H9 (cell line): ENCODE measurements at regions not wholly inside any gene's neighbourhood (a gene's known extent, or its start where the extent isn't known, plus 50 kb on each side); places are given as distances from the start of the nearest gene placed in this dataset.

ENCODE experiments used
- DNase-seq: peaks from one replicate; pipeline ENCODE4 v3.0.0-alpha.2; 2017
- H2AFZ ChIP-seq: one replicate; pipeline ENCODE4 v1.6.1; 2013; ENCODE audit warnings: mild to moderate bottlenecking, low read length, control low read depth, moderate library complexity
- H2AK5ac ChIP-seq: 2 replicates; pipeline ENCODE4 v1.6.1; 2013; ENCODE audit warnings: low read length, control low read depth, mixed read lengths; ENCODE audit not compliant: insufficient read length
- H2BK120ac ChIP-seq: one replicate; pipeline ENCODE4 v1.6.1; 2013; ENCODE audit warnings: low read depth, mild to moderate bottlenecking, low read length, control low read depth, inconsistent platforms; ENCODE audit not compliant: poor library complexity, severe bottlenecking
- H2BK12ac ChIP-seq: 2 replicates; pipeline ENCODE4 v1.6.1; 2013; ENCODE audit warnings: low read length, control low read depth, mixed read lengths, low read depth; ENCODE audit not compliant: insufficient read length
- H2BK15ac ChIP-seq: 2 replicates; pipeline ENCODE4 v1.6.1; 2013; ENCODE audit warnings: low read depth, low read length, control low read depth
- H2BK20ac ChIP-seq: one replicate; pipeline ENCODE4 v1.6.1; 2013; ENCODE audit warnings: low read depth, mild to moderate bottlenecking, low read length, control low read depth, inconsistent platforms; ENCODE audit not compliant: poor library complexity, severe bottlenecking
- H2BK5ac ChIP-seq: 2 replicates; pipeline ENCODE4 v1.6.1; 2013; ENCODE audit warnings: low read length, control low read depth, mixed read lengths; ENCODE audit not compliant: insufficient read length
- H3K14ac ChIP-seq: 2 replicates; pipeline ENCODE4 v1.6.1; 2013; ENCODE audit warnings: low read length, control low read depth; ENCODE audit not compliant: insufficient read depth
- H3K18ac ChIP-seq: 2 replicates; pipeline ENCODE4 v1.6.1; 2013; ENCODE audit warnings: low read depth, mild to moderate bottlenecking, mixed read lengths, low read length, control low read depth; ENCODE audit not compliant: insufficient read length
- H3K23ac ChIP-seq: 2 replicates; pipeline ENCODE4 v1.6.1; 2013; ENCODE audit warnings: low read length, control low read depth, mixed read lengths, low read depth; ENCODE audit not compliant: insufficient read length
- H3K23me2 ChIP-seq: 2 replicates; pipeline ENCODE4 v1.6.1; 2013; ENCODE audit warnings: low read depth, mild to moderate bottlenecking, mixed read lengths, low read length, control low read depth; ENCODE audit not compliant: insufficient read length, poor library complexity, severe bottlenecking
- H3K27ac ChIP-seq: 2 replicates; pipeline ENCODE4 v1.5.1; 2013; ENCODE audit warnings: low read length, control low read depth, mixed read lengths, low read depth; ENCODE audit not compliant: insufficient read length
- H3K27me3 ChIP-seq: 2 replicates; pipeline ENCODE4 v1.6.1; 2013; ENCODE audit warnings: low read length, control low read depth, inconsistent platforms; ENCODE audit not compliant: insufficient read depth
- H3K4ac ChIP-seq: 2 replicates; pipeline ENCODE4 v1.6.1; 2013; ENCODE audit warnings: low read depth, mild to moderate bottlenecking, control low read depth, inconsistent platforms, low read length, moderate library complexity
- H3K4me1 ChIP-seq: 2 replicates; pipeline ENCODE4 v1.6.1; 2013; ENCODE audit warnings: low read length, control low read depth, inconsistent platforms; ENCODE audit not compliant: insufficient read depth
- H3K4me2 ChIP-seq: 2 replicates; pipeline ENCODE4 v1.6.1; 2013; ENCODE audit warnings: low read length, control low read depth, mixed read lengths; ENCODE audit not compliant: insufficient read length, insufficient read depth
- H3K56ac ChIP-seq: 2 replicates; pipeline ENCODE4 v1.6.1; 2013; ENCODE audit warnings: low read depth, mild to moderate bottlenecking, mixed read lengths, low read length, control low read depth; ENCODE audit not compliant: insufficient read length
- H3K79me1 ChIP-seq: 2 replicates; pipeline ENCODE4 v1.6.1; 2013; ENCODE audit warnings: low read depth, mild to moderate bottlenecking, moderate library complexity, low read length, control low read depth, inconsistent platforms; ENCODE audit not compliant: insufficient read depth, poor library complexity, severe bottlenecking
- H3K79me2 ChIP-seq: 2 replicates; pipeline ENCODE4 v1.6.1; 2013; ENCODE audit warnings: low read length, control low read depth, inconsistent platforms; ENCODE audit not compliant: insufficient read depth
- H3K9ac ChIP-seq: 2 replicates; pipeline ENCODE4 v1.6.1; 2013; ENCODE audit warnings: low read length, control low read depth, mixed read lengths; ENCODE audit not compliant: insufficient read length; ENCODE audit errors: extremely low read depth
- H3K9me3 ChIP-seq: one replicate; pipeline ENCODE4 v1.6.1; 2013; ENCODE audit warnings: low read depth, low read length, inconsistent platforms; ENCODE audit not compliant: control insufficient read depth
- H3T11ph ChIP-seq: one replicate; pipeline ENCODE4 v1.6.1; 2013; ENCODE audit warnings: mild to moderate bottlenecking, low read length, control low read depth, inconsistent platforms
- H4K20me1 ChIP-seq: one replicate; pipeline ENCODE4 v1.6.1; 2013; ENCODE audit not compliant: control insufficient read depth, insufficient read length, insufficient read depth
- H4K5ac ChIP-seq: 2 replicates; pipeline ENCODE4 v1.6.1; 2013; ENCODE audit warnings: low read depth, mild to moderate bottlenecking, mixed read lengths, low read length, control low read depth; ENCODE audit not compliant: insufficient read length
- H4K8ac ChIP-seq: replicated peaks from 2 replicates; pipeline ENCODE4 v1.6.1; 2013; ENCODE audit warnings: low read length, control low read depth, mixed read lengths, low read depth; ENCODE audit not compliant: insufficient read length
- H4K91ac ChIP-seq: 2 replicates; pipeline ENCODE4 v1.6.1; 2013; ENCODE audit warnings: low read depth, mild to moderate bottlenecking, moderate library complexity, mixed read lengths, low read length, control low read depth; ENCODE audit not compliant: insufficient read length
- H3K27ac Mint-ChIP-seq, 3 experiments: 2 replicates in 2 of 3; 3 replicates in 1 of 3; pipeline ENCODE4 v1.8.0; 2020 to 2021; ENCODE audit warnings: mixed read lengths in 3 of 3, mild to moderate bottlenecking in 1 of 3, moderate library complexity in 1 of 3
- H3K27me3 Mint-ChIP-seq: 2 replicates; pipeline ENCODE4 v1.8.0; 2021; ENCODE audit warnings: low read depth, mild to moderate bottlenecking, moderate library complexity, mixed read lengths
- H3K36me3 Mint-ChIP-seq, 3 experiments: 2 replicates in 2 of 3; 3 replicates in 1 of 3; pipeline ENCODE4 v1.8.0; 2020 to 2021; ENCODE audit warnings: low read depth in 3 of 3, mixed read lengths in 3 of 3; ENCODE audit not compliant: insufficient read depth in 1 of 3
- H3K4me1 Mint-ChIP-seq, 2 experiments: 2 replicates each; pipeline ENCODE4 v1.8.0; 2020; ENCODE audit warnings: mixed read lengths in 2 of 2
- H3K4me3 Mint-ChIP-seq, 2 experiments: 2 replicates in 1 of 2; 3 replicates in 1 of 2; pipeline ENCODE4 v1.8.0; 2020 to 2021; ENCODE audit warnings: mild to moderate bottlenecking in 2 of 2, mixed read lengths in 2 of 2, moderate library complexity in 1 of 2
- H3K9me3 Mint-ChIP-seq, 2 experiments: 2 replicates in 1 of 2; 3 replicates in 1 of 2; pipeline ENCODE4 v1.8.0; 2020; ENCODE audit warnings: mild to moderate bottlenecking in 2 of 2, mixed read lengths in 2 of 2, moderate library complexity in 1 of 2
- CTCF ChIP-seq: fragments of 200-600 bp; sonication (generic); conservative IDR thresholded peaks from 3 replicates; pipeline ENCODE4 v1.8.0; 2021; ENCODE audit warnings: antibody characterized with exemption, mild to moderate bottlenecking
- WGBS: extraction: QIAGEN DNeasy Blood & Tissue Kit; methylation state at CpG from one replicate; pipeline ENCODE4 v1.1.7; 2013; ENCODE audit warnings: missing lambda C conversion rate, low lambda C conversion rate, mixed read lengths; ENCODE audit not compliant: insufficient read length; ENCODE audit errors: extremely low coverage; 5-methylcytosine and 5-hydroxymethylcytosine counted together

- Mint-ChIP-seq H3K36me3 (no peaks in the 10 kb centered on the region), H3K9me3 (no peaks in the 10 kb centered on the region), H3K27me3 (no peaks in the 10 kb centered on the region), H3K4me1 (peaks cover 5 to 11% of the 10 kb centered on the region in 2 experiments), H3K27ac (peak overlapping the region in 1 of 3 experiments; percentile 8; a peak in 1 of 7 replicates), H3K4me3 (no peak overlapping the region)
- Histone ChIP-seq H2BK120ac (no peak overlapping the region), H3K9ac (no peak overlapping the region), H3K79me2 (no peaks in the 10 kb centered on the region), H3K27ac (no peak overlapping the region), H4K20me1 (no peaks in the 10 kb centered on the region), H2BK20ac (no peak overlapping the region), H3K9me3 (no peaks in the 10 kb centered on the region), H4K91ac (no peak overlapping the region), H3K18ac (no peak overlapping the region), H4K5ac (no peak overlapping the region), H2BK5ac (no peak overlapping the region), H4K8ac (no peak overlapping the region), H3K4ac (no peak overlapping the region), H3K23me2 (no peaks in the 10 kb centered on the region), H2AK5ac (no peak overlapping the region), H2BK15ac (no peak overlapping the region), H3K27me3 (no peaks in the 10 kb centered on the region), H2BK12ac (no peak overlapping the region), H3K14ac (no peak overlapping the region), H2AFZ (no peak overlapping the region), H3K4me2 (no peak overlapping the region), H3K79me1 (no peaks in the 10 kb centered on the region), H3K23ac (no peak overlapping the region), H3T11ph (no peak overlapping the region), H3K4me1 (no peaks in the 10 kb centered on the region), H3K56ac (no peak overlapping the region)
- WGBS: no CpG with 5 or more reads among the region's 4 CpGs
- no peak for TF ChIP-seq CTCF
- no peak for DNase-seq
Measured at GRCh38 chr3:33940736-33941135, 142.3 kb downstream of the PDCD6IP start.
